Activated CD4-positive, alpha-beta T cell treated with anti-CD3 and anti-CD28 coated beads, Interleukin-2, amount 50 U/mL, for 48 hours (primary cell): ENCODE measurements at regions not wholly inside any gene's neighbourhood (a gene's known extent, or its start where the extent isn't known, plus 50 kb on each side); places are given as distances from the start of the nearest gene placed in this dataset.

Source experiments
- DNase-seq, 2 experiments: peaks; one replicate each; pipeline ENCODE4 v3.0.0-alpha.2; 2020

- no peak for DNase-seq
Observed at GRCh38 chr15:96264801-96265515, 65.5 kb upstream of the NR2F2 start.

DNA sequence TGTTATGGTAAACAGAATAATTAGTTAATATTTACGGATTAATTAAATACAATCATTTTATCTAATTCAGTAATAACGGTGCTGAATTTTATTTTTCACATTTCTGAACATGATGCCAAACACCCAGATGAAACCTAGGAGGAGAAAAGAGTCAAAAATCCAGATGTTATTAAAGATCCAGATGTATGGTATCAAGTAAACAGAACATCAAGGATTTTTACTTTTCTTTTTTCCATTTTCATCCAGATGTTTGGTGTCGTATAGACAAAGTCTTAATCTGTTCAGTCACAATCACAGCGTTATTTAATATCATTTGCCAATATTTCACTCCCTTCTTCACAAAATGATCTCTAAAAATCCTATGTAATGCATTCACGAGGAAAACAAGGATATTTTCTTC is 64.0 kb upstream of the NR2F2 start:
- no peak for DNase-seq

DNA sequence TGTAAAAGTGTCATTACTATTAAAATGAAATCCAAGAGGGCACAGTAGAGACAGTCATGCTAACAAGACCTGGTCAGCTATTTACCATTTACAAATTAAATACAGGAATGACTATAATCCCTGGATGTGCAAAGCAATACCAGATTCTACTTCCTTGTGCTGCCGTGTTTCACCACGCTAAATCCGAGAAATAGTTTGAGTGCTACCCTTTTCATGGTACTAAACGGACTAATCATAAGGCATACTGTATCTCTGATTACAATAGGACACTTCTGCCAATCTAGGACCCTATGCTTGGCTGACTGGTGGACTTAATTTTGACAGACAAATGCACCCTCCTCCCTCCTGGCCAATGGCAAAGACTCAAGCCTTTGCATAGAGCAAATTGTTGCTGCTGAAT is 63.0 kb upstream of the NR2F2 start:
- no peak for DNase-seq

- no peak for DNase-seq
Observed at GRCh38 chr15:96268442-96269204, 61.9 kb upstream of the NR2F2 start.

GRCh38 chr15:96270581-96271172 is 59.8 kb upstream of the NR2F2 start:
- no peak for DNase-seq

DNA sequence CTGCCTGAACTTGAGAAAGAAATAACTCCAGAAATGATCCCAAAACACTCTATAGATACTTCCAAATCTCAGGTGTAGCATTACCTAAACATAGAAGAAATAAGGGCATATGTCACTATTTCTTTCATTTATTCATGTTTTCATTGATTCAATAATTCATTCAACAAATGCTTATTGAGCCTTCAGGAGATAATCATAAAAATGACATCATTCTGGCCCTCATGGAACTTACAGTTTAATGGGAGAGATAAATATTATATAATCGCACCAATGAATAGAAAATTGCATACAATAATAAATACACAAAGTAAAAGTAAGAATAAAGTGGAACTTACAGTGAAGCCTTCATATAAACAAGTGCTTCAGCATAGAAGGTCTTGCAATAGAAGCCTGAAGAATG is 58.1 kb upstream of the NR2F2 start:
- DNase-seq: no peak

DNA sequence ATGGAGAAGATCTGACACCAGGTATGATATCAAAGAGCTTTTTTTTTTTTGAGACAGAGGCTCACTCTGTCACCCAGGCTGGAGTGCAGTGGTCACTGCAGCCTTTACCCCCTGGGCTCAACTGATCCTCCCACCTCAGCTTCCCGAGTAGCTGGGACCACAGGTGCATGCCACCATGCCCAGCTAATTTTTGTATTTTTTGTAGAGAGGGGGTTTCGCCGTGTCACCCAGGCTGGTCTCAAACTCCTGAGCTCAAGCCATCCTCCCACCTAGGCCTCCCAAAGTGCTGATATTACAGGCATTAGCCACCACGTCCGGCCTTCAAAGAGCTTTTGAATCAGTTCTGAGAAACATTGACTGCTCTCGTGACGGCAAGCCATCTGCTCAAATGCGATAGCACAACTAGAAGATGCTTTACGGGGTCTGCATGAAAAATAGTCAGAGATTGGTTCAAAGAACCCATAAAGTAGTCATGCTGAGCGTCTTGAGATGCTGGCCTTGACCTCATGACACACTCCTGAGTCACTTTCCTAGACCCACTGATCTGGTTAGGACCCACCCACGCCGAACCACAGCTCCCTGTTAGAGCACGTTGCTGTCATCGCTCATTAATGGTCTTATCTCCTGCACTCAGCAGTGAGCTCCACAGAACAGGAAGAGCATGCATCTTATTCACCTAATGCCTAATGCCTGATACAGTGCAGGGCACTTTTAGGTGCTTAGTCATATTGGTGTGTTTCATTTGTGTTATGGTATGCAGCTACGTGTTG is 57.0 kb upstream of the NR2F2 start:
- DNase-seq: peak; percentile 8 to 33

- no peak for DNase-seq
Observed at GRCh38 chr15:96274087-96274440, 56.4 kb upstream of the NR2F2 start.

GRCh38 chr15:96274698-96275097 is 55.8 kb upstream of the NR2F2 start:
- DNase-seq: no peak

DNA sequence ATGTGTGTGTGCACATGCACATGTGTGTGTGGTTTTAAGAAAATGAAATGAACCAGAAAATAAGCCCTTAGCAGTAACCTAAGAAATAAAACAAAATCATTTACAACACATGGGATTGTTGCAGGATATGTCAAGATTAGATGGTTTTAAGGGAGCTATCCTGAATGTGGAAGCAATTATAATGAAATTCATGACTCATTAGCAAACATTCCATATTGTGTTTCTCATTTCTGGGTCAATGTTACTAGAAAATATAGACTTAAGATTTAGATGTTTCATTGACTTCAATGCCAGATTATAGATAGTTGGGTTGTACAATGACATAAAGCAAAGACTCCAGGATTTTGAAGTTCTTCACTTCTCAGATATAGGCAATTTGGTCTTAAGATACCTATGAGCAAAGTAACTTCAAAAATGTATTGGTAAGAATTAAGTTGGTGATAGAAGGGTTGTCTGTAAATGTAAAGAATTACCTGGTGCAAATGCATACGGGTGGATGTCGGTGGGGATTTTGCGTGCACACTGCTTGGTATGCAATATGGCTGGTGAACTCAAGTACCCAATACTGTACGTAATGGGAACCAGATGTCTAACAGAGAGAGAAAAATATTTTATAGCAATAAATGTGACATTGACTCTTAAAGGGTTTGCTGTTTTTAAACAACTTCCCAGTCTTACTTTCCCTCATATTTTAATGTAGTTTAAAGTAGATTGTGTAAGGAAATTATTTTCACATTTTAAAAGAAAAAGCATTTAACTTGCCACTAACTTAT is 53.9 kb upstream of the NR2F2 start:
- no peak for DNase-seq
